ENCODE measurements at regions not wholly inside any gene's neighbourhood (a gene's known extent, or its start where the extent isn't known, plus 50 kb on each side); places are given as distances from the start of the nearest gene placed in this dataset.
"Not testable (repeated sequence)": the region's sequence is repeated elsewhere in the genome, so short reads cannot be mapped to it uniquely, and the experiment has no call there.

GRCh38 chr12:84384384-84384783 lies 528.2 kb downstream of the SLC6A15 start:
- no peaks in the 10 kb centered on the region for H3K4me1 ChIP-seq (ENCODE audit: control insufficient read depth, insufficient read depth, low read length)
- H3K27ac ChIP-seq (ENCODE audit: low read depth, low read length) = no peak overlapping the region
- no peaks in the 10 kb centered on the region for H3K36me3 ChIP-seq (ENCODE audit: control insufficient read depth, insufficient read depth, low read length)
- no peak overlapping the region for H3K9ac ChIP-seq (ENCODE audit: low read length)
- H3K27me3 ChIP-seq (ENCODE audit: control insufficient read depth, insufficient read depth, low read length) = no peaks in the 10 kb centered on the region
- H3K4me3 ChIP-seq (ENCODE audit: low read length) = no peak overlapping the region

GRCh38 chr12:84382486-84382885 lies 530.1 kb downstream of the SLC6A15 start:
- not testable (repeated sequence) for H3K36me3 ChIP-seq (ENCODE audit: control insufficient read depth, insufficient read depth, low read length); H3K27ac ChIP-seq (ENCODE audit: low read depth, low read length); H3K4me3 ChIP-seq (ENCODE audit: low read length); H3K4me1 ChIP-seq (ENCODE audit: control insufficient read depth, insufficient read depth, low read length); H3K27me3 ChIP-seq (ENCODE audit: control insufficient read depth, insufficient read depth, low read length); H3K9ac ChIP-seq (ENCODE audit: low read length)

- no peak overlapping the region for H3K27ac ChIP-seq (ENCODE audit: low read depth, low read length)
- H3K27me3 ChIP-seq (ENCODE audit: control insufficient read depth, insufficient read depth, low read length) = no peaks in the 10 kb centered on the region
- no peak overlapping the region for H3K9ac ChIP-seq (ENCODE audit: low read length)
- no peaks in the 10 kb centered on the region for H3K36me3 ChIP-seq (ENCODE audit: control insufficient read depth, insufficient read depth, low read length)
- H3K4me1 ChIP-seq (ENCODE audit: control insufficient read depth, insufficient read depth, low read length) = no peaks in the 10 kb centered on the region
- no peak overlapping the region for H3K4me3 ChIP-seq (ENCODE audit: low read length)
These were observed 536.3 kb downstream of the SLC6A15 start for GRCh38 chr12:84376320-84376719.

- no peak overlapping the region for H3K27ac ChIP-seq (ENCODE audit: low read depth, low read length)
- H3K36me3 ChIP-seq (ENCODE audit: control insufficient read depth, insufficient read depth, low read length) = no peaks in the 10 kb centered on the region
- no peak overlapping the region for H3K9ac ChIP-seq (ENCODE audit: low read length)
These were observed 537.0 kb downstream of the SLC6A15 start for GRCh38 chr12:84375449-84376170.

GRCh38 chr12:84362552-84362897 lies 550.1 kb downstream of the SLC6A15 start:
- Histone ChIP-seq H3K9ac (ENCODE audit: low read length) (no peak overlapping the region), H3K27ac (ENCODE audit: low read depth, low read length) (no peak overlapping the region), H3K4me1 (ENCODE audit: control insufficient read depth, insufficient read depth, low read length) (no peaks in the 10 kb centered on the region), H3K27me3 (ENCODE audit: control insufficient read depth, insufficient read depth, low read length) (no peaks in the 10 kb centered on the region), H3K36me3 (ENCODE audit: control insufficient read depth, insufficient read depth, low read length) (no peaks in the 10 kb centered on the region), H3K4me3 (ENCODE audit: low read length) (no peak overlapping the region)

More at GRCh38 chr12:84375449-84376170, 537.0 kb downstream of the SLC6A15 start:
- no peak overlapping the region for H3K4me3 ChIP-seq (ENCODE audit: low read length)
- no peaks in the 10 kb centered on the region for H3K4me1 ChIP-seq (ENCODE audit: control insufficient read depth, insufficient read depth, low read length)
- no peaks in the 10 kb centered on the region for H3K27me3 ChIP-seq (ENCODE audit: control insufficient read depth, insufficient read depth, low read length)

- Histone ChIP-seq H3K4me1 (ENCODE audit: control insufficient read depth, insufficient read depth, low read length) (no peaks in the 10 kb centered on the region), H3K9ac (ENCODE audit: low read length) (no peak overlapping the region), H3K27me3 (ENCODE audit: control insufficient read depth, insufficient read depth, low read length) (no peaks in the 10 kb centered on the region), H3K4me3 (ENCODE audit: low read length) (no peak overlapping the region), H3K36me3 (ENCODE audit: control insufficient read depth, insufficient read depth, low read length) (no peaks in the 10 kb centered on the region), H3K27ac (ENCODE audit: low read depth, low read length) (no peak overlapping the region)
These were observed 550.7 kb downstream of the SLC6A15 start for GRCh38 chr12:84361651-84362551.

GRCh38 chr12:84357314-84357713 lies 555.3 kb downstream of the SLC6A15 start:
- no peaks in the 10 kb centered on the region for H3K4me1 ChIP-seq (ENCODE audit: control insufficient read depth, insufficient read depth, low read length)
- H3K27me3 ChIP-seq (ENCODE audit: control insufficient read depth, insufficient read depth, low read length) = no peaks in the 10 kb centered on the region
- no peaks in the 10 kb centered on the region for H3K36me3 ChIP-seq (ENCODE audit: control insufficient read depth, insufficient read depth, low read length)
- no peak overlapping the region for H3K9ac ChIP-seq (ENCODE audit: low read length)
- H3K27ac ChIP-seq (ENCODE audit: low read depth, low read length) = no peak overlapping the region
- no peak overlapping the region for H3K4me3 ChIP-seq (ENCODE audit: low read length)

- no peaks in the 10 kb centered on the region for H3K36me3 ChIP-seq (ENCODE audit: control insufficient read depth, insufficient read depth, low read length)
- H3K4me1 ChIP-seq (ENCODE audit: control insufficient read depth, insufficient read depth, low read length) = no peaks in the 10 kb centered on the region
- H3K9ac ChIP-seq (ENCODE audit: low read length) = no peak overlapping the region
- H3K27ac ChIP-seq (ENCODE audit: low read depth, low read length) = no peak overlapping the region
- H3K4me3 ChIP-seq (ENCODE audit: low read length) = no peak overlapping the region
- H3K27me3 ChIP-seq (ENCODE audit: control insufficient read depth, insufficient read depth, low read length) = no peaks in the 10 kb centered on the region
These were observed 556.4 kb downstream of the SLC6A15 start for GRCh38 chr12:84356224-84356623.

- H3K36me3 ChIP-seq (ENCODE audit: control insufficient read depth, insufficient read depth, low read length) = no peaks in the 10 kb centered on the region
- H3K27me3 ChIP-seq (ENCODE audit: control insufficient read depth, insufficient read depth, low read length) = no peaks in the 10 kb centered on the region
- H3K4me1 ChIP-seq (ENCODE audit: control insufficient read depth, insufficient read depth, low read length) = no peaks in the 10 kb centered on the region
- no peak overlapping the region for H3K9ac ChIP-seq (ENCODE audit: low read length)
- H3K27ac ChIP-seq (ENCODE audit: low read depth, low read length) = no peak overlapping the region
- H3K4me3 ChIP-seq (ENCODE audit: low read length) = no peak overlapping the region
These were observed 557.0 kb downstream of the SLC6A15 start for GRCh38 chr12:84355561-84355960.

GRCh38 chr12:84348582-84348981 lies 564.0 kb downstream of the SLC6A15 start:
- Histone ChIP-seq H3K4me3 (ENCODE audit: low read length) (no peak overlapping the region), H3K9ac (ENCODE audit: low read length) (no peak overlapping the region), H3K27me3 (ENCODE audit: control insufficient read depth, insufficient read depth, low read length) (no peaks in the 10 kb centered on the region), H3K36me3 (ENCODE audit: control insufficient read depth, insufficient read depth, low read length) (no peaks in the 10 kb centered on the region), H3K27ac (ENCODE audit: low read depth, low read length) (no peak overlapping the region), H3K4me1 (ENCODE audit: control insufficient read depth, insufficient read depth, low read length) (no peaks in the 10 kb centered on the region)

GRCh38 chr12:84341467-84342193 lies 571.0 kb downstream of the SLC6A15 start:
- H3K4me1 ChIP-seq (ENCODE audit: control insufficient read depth, insufficient read depth, low read length) = no peaks in the 10 kb centered on the region
- H3K27ac ChIP-seq (ENCODE audit: low read depth, low read length) = no peak overlapping the region
- no peaks in the 10 kb centered on the region for H3K36me3 ChIP-seq (ENCODE audit: control insufficient read depth, insufficient read depth, low read length)
- no peak overlapping the region for H3K4me3 ChIP-seq (ENCODE audit: low read length)
- no peak overlapping the region for H3K9ac ChIP-seq (ENCODE audit: low read length)
- H3K27me3 ChIP-seq (ENCODE audit: control insufficient read depth, insufficient read depth, low read length) = no peaks in the 10 kb centered on the region

- H3K27ac ChIP-seq (ENCODE audit: low read depth, low read length) = no peak overlapping the region
- H3K27me3 ChIP-seq (ENCODE audit: control insufficient read depth, insufficient read depth, low read length) = no peaks in the 10 kb centered on the region
- no peaks in the 10 kb centered on the region for H3K36me3 ChIP-seq (ENCODE audit: control insufficient read depth, insufficient read depth, low read length)
- H3K4me1 ChIP-seq (ENCODE audit: control insufficient read depth, insufficient read depth, low read length) = no peaks in the 10 kb centered on the region
- no peak overlapping the region for H3K9ac ChIP-seq (ENCODE audit: low read length)
- no peak overlapping the region for H3K4me3 ChIP-seq (ENCODE audit: low read length)
These were observed 576.4 kb downstream of the SLC6A15 start for GRCh38 chr12:84336231-84336630.

All from rectal smooth muscle tissue (tissue), 1 donor.